HCT116 (cell line): ENCODE measurements at regions not wholly inside any gene's neighbourhood (a gene's known extent, or its start where the extent isn't known, plus 50 kb on each side); places are given as distances from the start of the nearest gene placed in this dataset.

Source experiments
- ATAC-seq: fragments of 200-7000 bp; cut with Tn5 transposase; 2 replicates; pipeline ENCODE4 v1.9.1; 2020; ENCODE audit warnings: mild to moderate bottlenecking, moderate library complexity
- BruUV-seq: library from RNA; stranded (reverse); fragments of 400-500 nt; replicated peaks from 2 replicates; lab custom pipeline; 2021; lab: Mats Ljungman, UMichigan
- CTCF ChIA-PET: fragments of 300-600 bp; sonication (Branson Sonifier 250); formaldehyde crosslinking; loops from one replicate; lab custom pipeline; 2021; ENCODE audit warnings: antibody characterized with exemption; lab: Charles Lee
- POLR2A ChIA-PET: fragments of 300-600, 350-600 bp; sonication (Branson Sonifier 250); formaldehyde crosslinking; loops from one replicate; lab custom pipeline; 2021; ENCODE audit warnings: antibody characterized with exemption; lab: Charles Lee
- RAD21 ChIA-PET, 2 experiments: fragments of 300-600 bp; sonication (Branson Sonifier 250); formaldehyde crosslinking; loops; one replicate each; lab custom pipeline; 2023; ENCODE audit warnings: low total read pairs in 2 of 2; ENCODE audit not compliant: uncharacterized antibody in 2 of 2, unreplicated experiment in 2 of 2, low non-redundant PET in 1 of 2; lab: Charles Lee
- DNase-seq: peaks from one replicate; pipeline ENCODE4 v3.0.0-alpha.2; 2010; ENCODE audit warnings: low read depth, low spot score
- H2AFZ ChIP-seq: fragments of 200-600 bp; shearing (Covaris generic), sonication (generic); 2 replicates; pipeline ENCODE4 v1.6.1; 2017; ENCODE audit warnings: low read depth, mixed run types, mixed read lengths, antibody characterized with exemption, low read length; ENCODE audit not compliant: poor library complexity, severe bottlenecking
- H3K27ac ChIP-seq: 2 replicates; pipeline ENCODE4 v1.5.1; 2012; ENCODE audit warnings: low read depth, low read length
- H3K27me3 ChIP-seq: fragments of 200-600 bp; sonication (generic); 2 replicates; pipeline ENCODE4 v1.6.1; 2016; ENCODE audit warnings: mixed run types, low read length, mixed read lengths; ENCODE audit not compliant: insufficient read depth
- H3K36me3 ChIP-seq, 2 experiments: fragments of 200-500 bp in 1 of 2; fragments of 200-600 bp in 1 of 2; sonication (Bioruptor generic) in 1 of 2; sonication (generic) in 1 of 2; 2 replicates each; pipeline versions ENCODE4 v1.5.1 to v1.6.1; 2014 to 2016; ENCODE audit warnings: low read length in 2 of 2, inconsistent platforms in 1 of 2, mixed read lengths in 1 of 2, mixed run types in 1 of 2; ENCODE audit not compliant: insufficient read depth in 2 of 2, control insufficient read depth in 1 of 2
- H3K4me1 ChIP-seq, 2 experiments: fragments of 200-600 bp in 1 of 2; sonication (generic) in 1 of 2; 2 replicates each; pipeline versions ENCODE4 v1.5.1 to v1.6.1; 2012 to 2017; ENCODE audit warnings: low read length in 2 of 2, inconsistent platforms in 1 of 2, mild to moderate bottlenecking in 1 of 2, mixed read lengths in 1 of 2, mixed run types in 1 of 2, moderate library complexity in 1 of 2; ENCODE audit not compliant: insufficient read depth in 2 of 2, control insufficient read depth in 1 of 2
- H3K4me2 ChIP-seq: fragments of 200-600 bp; sonication (generic); 2 replicates; pipeline ENCODE4 v1.6.1; 2017; ENCODE audit warnings: mixed run types, low read length, mixed read lengths
- H3K4me3 ChIP-seq, 2 experiments: fragments of 200-600 bp in 1 of 2; sonication (generic) in 1 of 2; replicated peaks in 1 of 2; 2 replicates each; pipeline ENCODE4 v1.5.1; 2011 to 2016; ENCODE audit warnings: low read length in 2 of 2, control low read depth in 1 of 2, low read depth in 1 of 2, mild to moderate bottlenecking in 1 of 2, mixed read lengths in 1 of 2, mixed run types in 1 of 2
- H3K79me2 ChIP-seq: fragments of 200-600 bp; sonication (generic); 2 replicates; pipeline ENCODE4 v1.6.1; 2017; ENCODE audit warnings: mild to moderate bottlenecking, mixed run types, low read length, moderate library complexity, mixed read lengths; ENCODE audit not compliant: insufficient read depth
- H3K9ac ChIP-seq: fragments of 200-600 bp; sonication (generic); 2 replicates; pipeline ENCODE4 v1.6.1; 2016; ENCODE audit warnings: low read length, mixed read lengths
- H3K9me2 ChIP-seq: fragments of 200-600 bp; sonication (generic), shearing (Covaris generic); 2 replicates; pipeline ENCODE4 v1.6.1; 2017; ENCODE audit warnings: mixed run types, mild to moderate bottlenecking, moderate library complexity; ENCODE audit not compliant: insufficient read depth
- H3K9me3 ChIP-seq, 2 experiments: fragments of 200-500 bp in 1 of 2; fragments of 200-600 bp in 1 of 2; sonication (Bioruptor generic) in 1 of 2; sonication (generic) in 1 of 2; 2 replicates each; pipeline ENCODE4 v1.6.1; 2014 to 2017; ENCODE audit warnings: low read length in 2 of 2, mixed read lengths in 2 of 2, inconsistent platforms in 1 of 2, low read depth in 1 of 2, mild to moderate bottlenecking in 1 of 2, mixed run types in 1 of 2, moderate library complexity in 1 of 2; ENCODE audit not compliant: control insufficient read depth in 1 of 2, insufficient read depth in 1 of 2
- H4K20me1 ChIP-seq: fragments of 200-600 bp; sonication (generic), shearing (Covaris generic); 2 replicates; pipeline ENCODE4 v1.6.1; 2017; ENCODE audit warnings: mixed run types, mild to moderate bottlenecking, moderate library complexity; ENCODE audit not compliant: insufficient read depth
- CEBPB ChIP-seq: IDR thresholded peaks from 2 replicates; pipeline ENCODE4 v1.6.1; 2012; ENCODE audit warnings: low read depth
- EGR1 ChIP-seq: IDR thresholded peaks from 2 replicates; pipeline ENCODE4 v1.6.1; 2012; ENCODE audit warnings: low read depth
- ELF1 ChIP-seq: IDR thresholded peaks from 2 replicates; pipeline ENCODE4 v1.6.1; 2012; ENCODE audit warnings: low read depth, borderline replicate concordance
- EZH2 ChIP-seq: fragments of 200-600 bp; sonication (generic); IDR thresholded peaks from 2 replicates; pipeline ENCODE4 v1.6.1; 2017; ENCODE audit warnings: antibody characterized with exemption, mixed run types
- FOSL1 ChIP-seq: IDR thresholded peaks from 2 replicates; pipeline ENCODE4 v1.6.1; 2012; ENCODE audit warnings: low read depth
- JUND ChIP-seq: IDR thresholded peaks from 2 replicates; pipeline ENCODE4 v1.6.1; 2012
- POLR2A ChIP-seq: IDR thresholded peaks from 2 replicates; pipeline ENCODE4 v1.7.0; 2011; ENCODE audit warnings: borderline replicate concordance; ENCODE audit not compliant: insufficient read depth, insufficient read length; ENCODE audit errors: extremely low read depth
- RAD21 ChIP-seq: IDR thresholded peaks from 2 replicates; pipeline ENCODE4 v1.6.1; 2012; ENCODE audit warnings: low read depth, mild to moderate bottlenecking
- SIN3A ChIP-seq: IDR thresholded peaks from 2 replicates; pipeline ENCODE4 v1.6.1; 2012; ENCODE audit warnings: low read depth
- SRF ChIP-seq: IDR thresholded peaks from 2 replicates; pipeline ENCODE4 v1.6.1; 2012; ENCODE audit warnings: low read depth
- TCF7L2 ChIP-seq: IDR thresholded peaks from 2 replicates; pipeline ENCODE4 v1.7.0; 2011; ENCODE audit warnings: borderline replicate concordance, inconsistent platforms; ENCODE audit not compliant: insufficient read depth, insufficient read length; ENCODE audit errors: extremely low read depth
- ZFX ChIP-seq: fragments of 450-650 bp; IDR thresholded peaks from 2 replicates; pipeline ENCODE4 v1.6.1; 2017
- ZNF274 ChIP-seq: fragments of 200-500 bp; sonication (Bioruptor generic); IDR thresholded peaks from 2 replicates; pipeline ENCODE4 v1.6.1; 2014; ENCODE audit warnings: mild to moderate bottlenecking, low read depth, low read length, inconsistent platforms
- intact Hi-C: fragments of 100-400 bp; cut with micrococcal nuclease; formaldehyde crosslinking; loops from 2 replicates; pipeline ENCODE4 v1.10.0; 2022
- TF ChIP-seq, protein P1 (sequence below), 3 experiments: fragments of 200-600 bp in 1 of 3; sonication (generic) in 1 of 3; IDR thresholded peaks in 2 of 3; conservative IDR thresholded peaks in 1 of 3; 2 replicates each; pipeline ENCODE4 v1.5.1; 2012 to 2017; ENCODE audit warnings: low read depth in 2 of 3, low read length in 2 of 3, antibody characterized with exemption in 1 of 3, borderline replicate concordance in 1 of 3, control low read depth in 1 of 3, mild to moderate bottlenecking in 1 of 3, mixed read lengths in 1 of 3, mixed run types in 1 of 3, moderate library complexity in 1 of 3; ENCODE audit not compliant: insufficient read depth in 1 of 3
- TF ChIP-seq, protein P2 (sequence below): IDR thresholded peaks from 2 replicates; pipeline ENCODE4 v1.6.1; 2012
- TF ChIP-seq, protein P3 (sequence below): IDR thresholded peaks from 2 replicates; pipeline ENCODE4 v1.6.1; 2011; ENCODE audit warnings: mild to moderate bottlenecking, low read length, moderate library complexity; ENCODE audit not compliant: insufficient replicate concordance; ENCODE audit errors: extremely low read depth

DNA sequence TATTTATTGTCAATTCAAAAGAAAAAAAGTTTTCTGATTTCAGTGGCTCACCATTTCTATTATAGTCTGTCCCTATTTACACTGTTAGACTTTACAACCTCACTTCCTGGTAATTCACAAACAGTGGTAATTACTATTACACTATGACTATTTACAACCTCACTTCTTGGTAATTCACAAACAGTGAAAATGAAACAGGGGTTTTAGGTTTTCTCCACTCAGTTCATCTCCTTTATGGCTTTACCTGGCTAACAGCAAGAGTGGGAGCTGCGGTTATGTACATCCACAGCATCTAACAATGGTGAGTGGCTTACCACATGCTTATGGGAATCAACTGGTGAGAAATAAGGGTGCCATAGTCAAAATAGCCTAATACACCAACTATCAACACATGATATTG is 166.4 kb downstream of the CASP12 start:
- no peak for ATAC-seq
- no peaks in the 10 kb centered on the region for H4K20me1 ChIP-seq
- BruUV-seq: no TSS peak
- RAD21 ChIA-PET: no interaction called here
- CTCF ChIA-PET: no interaction called here
- H3K9ac ChIP-seq: no peak overlapping the region
- H3K4me1 ChIP-seq: no peaks in the 10 kb centered on the region
- intact Hi-C loops: no loop called here
- no peak overlapping the region for H3K4me2 ChIP-seq
- H2AFZ ChIP-seq: no peak overlapping the region
- no peaks in the 10 kb centered on the region for H3K9me2 ChIP-seq
- H3K27ac ChIP-seq: no peak overlapping the region
- H3K27me3 ChIP-seq: no peaks in the 10 kb centered on the region
- no peaks in the 10 kb centered on the region for H3K9me3 ChIP-seq
- H3K4me3 ChIP-seq: no peak overlapping the region
- H3K36me3 ChIP-seq: no peaks in the 10 kb centered on the region
- no peak for TF ChIP-seq SRF
- TF ChIP-seq POLR2A: no peak
- TF ChIP-seq, protein P1, sequence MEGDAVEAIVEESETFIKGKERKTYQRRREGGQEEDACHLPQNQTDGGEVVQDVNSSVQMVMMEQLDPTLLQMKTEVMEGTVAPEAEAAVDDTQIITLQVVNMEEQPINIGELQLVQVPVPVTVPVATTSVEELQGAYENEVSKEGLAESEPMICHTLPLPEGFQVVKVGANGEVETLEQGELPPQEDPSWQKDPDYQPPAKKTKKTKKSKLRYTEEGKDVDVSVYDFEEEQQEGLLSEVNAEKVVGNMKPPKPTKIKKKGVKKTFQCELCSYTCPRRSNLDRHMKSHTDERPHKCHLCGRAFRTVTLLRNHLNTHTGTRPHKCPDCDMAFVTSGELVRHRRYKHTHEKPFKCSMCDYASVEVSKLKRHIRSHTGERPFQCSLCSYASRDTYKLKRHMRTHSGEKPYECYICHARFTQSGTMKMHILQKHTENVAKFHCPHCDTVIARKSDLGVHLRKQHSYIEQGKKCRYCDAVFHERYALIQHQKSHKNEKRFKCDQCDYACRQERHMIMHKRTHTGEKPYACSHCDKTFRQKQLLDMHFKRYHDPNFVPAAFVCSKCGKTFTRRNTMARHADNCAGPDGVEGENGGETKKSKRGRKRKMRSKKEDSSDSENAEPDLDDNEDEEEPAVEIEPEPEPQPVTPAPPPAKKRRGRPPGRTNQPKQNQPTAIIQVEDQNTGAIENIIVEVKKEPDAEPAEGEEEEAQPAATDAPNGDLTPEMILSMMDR (IDR thresholded peaks at IDR 0.05 in 2 of 3, conservative IDR thresholded peaks at IDR 0.05 in 1 of 3; ENCODE audit: borderline replicate concordance in 1 of 3, insufficient read depth in 1 of 3, low read depth in 2 of 3, low read length in 2 of 3): no peak
- TF ChIP-seq SIN3A: no peak
- no peak for TF ChIP-seq JUND
- no peak for TF ChIP-seq EZH2
- no peak for TF ChIP-seq ELF1
- TF ChIP-seq, protein P2, sequence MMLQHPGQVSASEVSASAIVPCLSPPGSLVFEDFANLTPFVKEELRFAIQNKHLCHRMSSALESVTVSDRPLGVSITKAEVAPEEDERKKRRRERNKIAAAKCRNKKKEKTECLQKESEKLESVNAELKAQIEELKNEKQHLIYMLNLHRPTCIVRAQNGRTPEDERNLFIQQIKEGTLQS: no peak
- TF ChIP-seq ZFX: no peak
- TF ChIP-seq ZNF274: no peak
- no peak for TF ChIP-seq CEBPB
- TF ChIP-seq RAD21: no peak
- no peak for TF ChIP-seq TCF7L2
- no peak for TF ChIP-seq FOSL1
- no peak for TF ChIP-seq EGR1
- TF ChIP-seq, protein P3, sequence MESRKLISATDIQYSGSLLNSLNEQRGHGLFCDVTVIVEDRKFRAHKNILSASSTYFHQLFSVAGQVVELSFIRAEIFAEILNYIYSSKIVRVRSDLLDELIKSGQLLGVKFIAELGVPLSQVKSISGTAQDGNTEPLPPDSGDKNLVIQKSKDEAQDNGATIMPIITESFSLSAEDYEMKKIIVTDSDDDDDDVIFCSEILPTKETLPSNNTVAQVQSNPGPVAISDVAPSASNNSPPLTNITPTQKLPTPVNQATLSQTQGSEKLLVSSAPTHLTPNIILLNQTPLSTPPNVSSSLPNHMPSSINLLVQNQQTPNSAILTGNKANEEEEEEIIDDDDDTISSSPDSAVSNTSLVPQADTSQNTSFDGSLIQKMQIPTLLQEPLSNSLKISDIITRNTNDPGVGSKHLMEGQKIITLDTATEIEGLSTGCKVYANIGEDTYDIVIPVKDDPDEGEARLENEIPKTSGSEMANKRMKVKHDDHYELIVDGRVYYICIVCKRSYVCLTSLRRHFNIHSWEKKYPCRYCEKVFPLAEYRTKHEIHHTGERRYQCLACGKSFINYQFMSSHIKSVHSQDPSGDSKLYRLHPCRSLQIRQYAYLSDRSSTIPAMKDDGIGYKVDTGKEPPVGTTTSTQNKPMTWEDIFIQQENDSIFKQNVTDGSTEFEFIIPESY: no peak
- POLR2A ChIA-PET: no interaction called here
- no peaks in the 10 kb centered on the region for H3K79me2 ChIP-seq
- DNase-seq: no peak
